AG09309 (cell line): ENCODE measurements at regions not wholly inside any gene's neighbourhood (a gene's known extent, or its start where the extent isn't known, plus 50 kb on each side); places are given as distances from the start of the nearest gene placed in this dataset.
"Not testable (repeated sequence)": the region's sequence is repeated elsewhere in the genome, so short reads cannot be mapped to it uniquely, and the experiment has no call there.

ENCODE experiments used
- DNase-seq: peaks from one replicate; pipeline ENCODE4 v3.0.0-alpha.2; 2010; ENCODE audit warnings: low read depth
- H3K4me3 ChIP-seq: 2 replicates; pipeline ENCODE4 v1.5.1; 2011; ENCODE audit warnings: mild to moderate bottlenecking, low read depth, low read length, moderate library complexity; ENCODE audit not compliant: control insufficient read depth
- CTCF ChIP-seq: IDR thresholded peaks from 2 replicates; pipeline ENCODE4 v1.5.1; 2011; ENCODE audit warnings: mild to moderate bottlenecking, low read depth, low read length, inconsistent platforms; ENCODE audit not compliant: insufficient read depth, control insufficient read depth; ENCODE audit errors: missing control alignments

- no peak overlapping the region for H3K4me3 ChIP-seq
- no peak for TF ChIP-seq CTCF
- DNase-seq = no peak
Measured at GRCh38 chr2:194294156-194294555, 1362.9 kb upstream of the SLC39A10 start.

- no peak overlapping the region for H3K4me3 ChIP-seq
- no peak for DNase-seq
Measured at GRCh38 chr2:194291104-194291503, 1365.9 kb upstream of the SLC39A10 start.

GRCh38 chr2:194289712-194290346 lies 1367.2 kb upstream of the SLC39A10 start:
- no peak for TF ChIP-seq CTCF
- H3K4me3 ChIP-seq = no peak overlapping the region
- no peak for DNase-seq

More at GRCh38 chr2:194291104-194291503, 1365.9 kb upstream of the SLC39A10 start:
- TF ChIP-seq CTCF = no peak

- not testable (repeated sequence) for DNase-seq
Measured at GRCh38 chr2:194276667-194277066, 1380.4 kb upstream of the SLC39A10 start.

GRCh38 chr2:194271293-194271961 lies 1385.6 kb upstream of the SLC39A10 start:
- DNase-seq = no peak
- H3K4me3 ChIP-seq = no peak overlapping the region
- no peak for TF ChIP-seq CTCF

More at GRCh38 chr2:194276667-194277066, 1380.4 kb upstream of the SLC39A10 start:
- not testable (repeated sequence) for H3K4me3 ChIP-seq

GRCh38 chr2:194270648-194271047 lies 1386.4 kb upstream of the SLC39A10 start:
- no peak for TF ChIP-seq CTCF
- H3K4me3 ChIP-seq = no peak overlapping the region
- DNase-seq = no peak

- no peak overlapping the region for H3K4me3 ChIP-seq
- no peak for TF ChIP-seq CTCF
- DNase-seq = no peak
Measured at GRCh38 chr2:194264586-194264985, 1392.4 kb upstream of the SLC39A10 start.
